Colonic mucosa (tissue), 4 donors: ENCODE measurements at regions not wholly inside any gene's neighbourhood (a gene's known extent, or its start where the extent isn't known, plus 50 kb on each side); places are given as distances from the start of the nearest gene placed in this dataset.
A peak's percentile ranks its signal among the peaks of the same experiment; 100 is the strongest.

Experiments
- DNase-seq: peaks from one replicate; pipeline ENCODE4 v3.0.0-alpha.2; 2020
- H3K27ac ChIP-seq: fragments of 200-600 bp; one replicate; pipeline ENCODE4 v1.8.0; 2021
- H3K27me3 ChIP-seq: fragments of 200-600 bp; one replicate; pipeline ENCODE4 v1.8.0; 2021
- H3K36me3 ChIP-seq: fragments of 200-600 bp; one replicate; pipeline ENCODE4 v1.8.0; 2021
- H3K4me1 ChIP-seq: fragments of 200-600 bp; one replicate; pipeline ENCODE4 v1.8.0; 2021; ENCODE audit warnings: mild to moderate bottlenecking
- H3K4me3 ChIP-seq: fragments of 200-600 bp; one replicate; pipeline ENCODE4 v1.8.0; 2021
- H3K9ac ChIP-seq, 2 donors: one replicate each; pipeline ENCODE4 v1.7.0; 2013; ENCODE audit warnings: control low read depth in 2 of 2, low read depth in 2 of 2, low read length in 2 of 2
- H3K9me3 ChIP-seq: fragments of 200-600 bp; one replicate; pipeline ENCODE4 v1.8.0; 2021
- intact Hi-C: fragments of 100-400 bp; cut with DNase I; formaldehyde crosslinking; loops from one replicate; pipeline ENCODE4 v1.14.1; 2022
- TF ChIP-seq, protein P1 (sequence below): fragments of 200-600 bp; IDR thresholded peaks from one replicate; pipeline ENCODE4 v1.8.0; 2022; ENCODE audit warnings: antibody characterized with exemption, mild to moderate bottlenecking
- donor health status: healthy.
- donor health status: DM: no; HTN: no; CAD: no.
- donor health status: DM: no; HTN: no; CAD: no.

DNA sequence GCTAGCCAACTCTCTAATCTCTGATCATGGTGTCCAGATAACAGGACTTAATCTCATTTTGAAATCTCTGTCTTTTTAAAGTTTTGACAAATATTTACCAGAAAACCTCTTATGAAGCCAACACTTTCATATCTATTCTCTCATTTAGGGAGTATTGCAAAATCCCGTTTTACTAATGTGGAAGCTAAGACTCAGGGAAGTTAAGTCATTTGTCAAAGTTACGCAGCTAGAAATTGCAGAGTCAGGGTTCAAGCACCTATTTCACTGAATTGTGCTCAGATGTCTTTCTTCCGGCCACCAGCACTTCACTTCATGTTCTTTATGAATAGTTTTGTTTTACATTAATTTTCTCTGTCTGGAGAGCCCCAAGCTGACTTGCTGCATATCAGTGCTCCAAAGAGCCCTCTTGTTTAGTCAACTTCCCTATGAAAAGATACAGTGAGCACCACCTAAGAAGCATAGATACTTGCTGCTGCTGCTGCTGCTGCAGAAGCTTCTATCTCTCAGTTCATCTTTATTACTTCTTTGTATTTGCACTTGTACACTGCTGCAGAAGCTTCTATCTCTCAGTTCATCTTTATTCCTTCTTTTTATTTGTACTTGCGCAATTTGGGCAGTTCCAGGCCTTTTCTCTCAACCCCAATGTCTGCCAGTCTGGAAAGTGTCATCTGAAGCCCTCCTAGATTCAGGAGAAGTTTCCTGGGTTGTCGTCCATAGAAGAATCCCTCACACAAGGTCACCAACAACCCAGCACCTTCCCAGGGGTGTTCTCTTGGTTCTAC is 329.7 kb downstream of the MAFB start:
- no peaks in the 10 kb centered on the region for H3K27me3 ChIP-seq
- intact Hi-C loops = no loop called here
- TF ChIP-seq, protein P1, sequence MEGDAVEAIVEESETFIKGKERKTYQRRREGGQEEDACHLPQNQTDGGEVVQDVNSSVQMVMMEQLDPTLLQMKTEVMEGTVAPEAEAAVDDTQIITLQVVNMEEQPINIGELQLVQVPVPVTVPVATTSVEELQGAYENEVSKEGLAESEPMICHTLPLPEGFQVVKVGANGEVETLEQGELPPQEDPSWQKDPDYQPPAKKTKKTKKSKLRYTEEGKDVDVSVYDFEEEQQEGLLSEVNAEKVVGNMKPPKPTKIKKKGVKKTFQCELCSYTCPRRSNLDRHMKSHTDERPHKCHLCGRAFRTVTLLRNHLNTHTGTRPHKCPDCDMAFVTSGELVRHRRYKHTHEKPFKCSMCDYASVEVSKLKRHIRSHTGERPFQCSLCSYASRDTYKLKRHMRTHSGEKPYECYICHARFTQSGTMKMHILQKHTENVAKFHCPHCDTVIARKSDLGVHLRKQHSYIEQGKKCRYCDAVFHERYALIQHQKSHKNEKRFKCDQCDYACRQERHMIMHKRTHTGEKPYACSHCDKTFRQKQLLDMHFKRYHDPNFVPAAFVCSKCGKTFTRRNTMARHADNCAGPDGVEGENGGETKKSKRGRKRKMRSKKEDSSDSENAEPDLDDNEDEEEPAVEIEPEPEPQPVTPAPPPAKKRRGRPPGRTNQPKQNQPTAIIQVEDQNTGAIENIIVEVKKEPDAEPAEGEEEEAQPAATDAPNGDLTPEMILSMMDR = no peak

DNA sequence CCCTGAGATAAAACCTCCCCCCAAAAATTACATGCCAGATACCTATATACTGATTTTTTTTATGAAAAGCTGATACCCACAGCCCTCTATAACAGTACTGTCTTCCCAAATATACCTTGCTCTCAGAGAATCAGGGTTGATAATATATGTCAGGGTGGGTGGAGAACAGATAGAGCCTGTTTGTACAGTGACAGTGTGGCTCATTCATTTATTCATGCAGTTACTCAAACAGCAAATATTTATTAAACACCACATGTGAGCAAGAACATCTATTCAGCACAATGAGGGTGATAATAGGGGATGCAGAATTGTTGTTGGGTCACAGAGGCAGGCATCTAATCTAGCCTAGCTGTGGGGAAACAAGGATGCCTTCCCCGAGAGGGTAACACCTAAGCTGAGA is 334.2 kb downstream of the MAFB start:
- TF ChIP-seq, protein P1 = no peak
- Histone ChIP-seq H3K36me3 (no peaks in the 10 kb centered on the region), H3K4me3 (no peak overlapping the region), H3K9ac (no peak overlapping the region), H3K4me1 (no peaks in the 10 kb centered on the region), H3K9me3 (no peaks in the 10 kb centered on the region), H3K27ac (no peak overlapping the region), H3K27me3 (no peaks in the 10 kb centered on the region)
- intact Hi-C loops = no loop called here
- no peak for DNase-seq

More for the DNA sequence above, 329.7 kb downstream of the MAFB start:
- no peak for DNase-seq
- Histone ChIP-seq H3K9ac (no peak overlapping the region), H3K27ac (no peak overlapping the region), H3K36me3 (no peaks in the 10 kb centered on the region), H3K4me3 (no peak overlapping the region), H3K9me3 (no peaks in the 10 kb centered on the region), H3K4me1 (no peaks in the 10 kb centered on the region)

DNA sequence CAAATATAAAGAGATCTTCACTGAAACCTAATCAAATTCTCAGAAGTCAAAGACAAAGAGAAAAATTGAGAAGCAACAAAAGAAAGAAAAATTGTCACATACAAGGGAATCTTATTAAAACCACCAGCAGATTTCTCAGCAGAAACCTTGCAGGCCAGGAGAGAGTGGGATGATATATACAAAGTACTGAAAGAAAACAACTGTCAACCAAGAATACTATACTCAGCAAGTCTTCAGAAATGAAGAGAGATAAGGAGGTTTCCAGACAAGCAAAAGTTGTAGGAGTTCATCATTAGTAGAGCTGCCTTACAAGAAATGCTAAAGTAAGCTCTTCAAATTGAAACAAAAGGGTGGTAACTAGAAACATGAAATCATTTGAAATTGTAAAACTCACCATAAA is 345.6 kb downstream of the MAFB start:
- Histone ChIP-seq H3K4me3 (no peak overlapping the region), H3K4me1 (no peaks in the 10 kb centered on the region), H3K9ac (no peak overlapping the region), H3K36me3 (no peaks in the 10 kb centered on the region), H3K27ac (no peak overlapping the region), H3K27me3 (no peaks in the 10 kb centered on the region), H3K9me3 (no peaks in the 10 kb centered on the region)
- intact Hi-C loops = no loop called here
- DNase-seq = no peak
- TF ChIP-seq, protein P1 = no peak

DNA sequence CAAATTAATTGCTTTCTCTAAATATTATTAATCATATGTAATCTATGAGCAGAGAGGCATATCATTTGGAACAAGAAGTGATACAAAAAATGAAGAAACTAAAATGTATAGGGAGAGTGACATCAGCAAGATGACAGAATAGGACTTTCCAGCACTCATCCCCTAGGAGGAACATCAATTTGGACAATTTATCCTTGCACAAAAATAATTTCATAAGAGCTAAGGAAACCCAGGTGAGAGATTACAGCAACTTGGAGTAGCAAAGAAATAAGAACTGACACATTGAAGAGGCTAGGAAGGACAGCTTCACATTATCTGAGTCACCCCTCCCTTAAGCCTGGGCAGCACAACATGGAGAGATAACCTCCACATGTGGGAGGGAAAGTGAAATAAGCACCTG is 347.5 kb downstream of the MAFB start:
- Histone ChIP-seq H3K4me3 (no peak overlapping the region), H3K9ac (no peak overlapping the region), H3K27ac (no peak overlapping the region), H3K9me3 (no peaks in the 10 kb centered on the region), H3K36me3 (no peaks in the 10 kb centered on the region), H3K4me1 (no peaks in the 10 kb centered on the region), H3K27me3 (no peaks in the 10 kb centered on the region)
- no peak for DNase-seq
- TF ChIP-seq, protein P1 = no peak
- intact Hi-C loops = no loop called here

DNA sequence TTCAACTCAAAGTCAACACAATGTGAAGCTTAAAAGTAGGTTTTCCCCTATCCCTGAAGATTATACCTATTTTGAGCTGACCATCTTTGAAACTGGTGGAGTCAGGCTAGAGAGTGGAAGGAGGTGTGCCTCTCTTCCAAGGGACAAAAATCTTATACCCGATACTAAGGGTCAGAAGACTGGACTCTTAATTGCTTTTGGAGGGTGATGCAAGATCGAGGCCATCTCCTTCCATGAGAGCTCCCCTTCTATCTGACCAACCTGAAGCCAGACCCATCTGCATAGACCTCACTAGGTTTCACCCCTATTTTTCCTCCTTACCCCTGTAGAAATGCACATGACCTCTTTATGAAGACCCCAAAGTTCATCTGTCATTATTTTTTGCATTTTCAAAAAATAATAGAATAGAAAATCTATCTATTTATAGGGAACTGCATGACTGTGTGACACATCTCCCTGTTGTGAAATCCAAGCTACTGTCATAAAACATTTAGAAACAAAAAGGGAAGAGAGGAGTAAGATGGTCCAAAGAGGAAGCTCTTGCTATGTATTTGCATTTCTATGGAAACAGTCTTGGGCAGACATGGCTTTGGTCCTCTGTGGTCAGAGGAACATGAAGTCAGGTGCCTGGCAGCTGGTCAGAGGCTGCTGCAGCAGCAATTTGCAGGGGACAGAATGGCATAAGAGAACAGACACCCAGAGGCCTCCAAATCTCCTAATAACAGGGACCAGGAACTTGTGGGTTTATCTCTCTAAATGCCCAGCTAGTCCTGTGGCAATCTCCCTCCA is 349.2 kb downstream of the MAFB start:
- no peaks in the 10 kb centered on the region for H3K9me3 ChIP-seq
- intact Hi-C loops = no loop called here
- DNase-seq = peak; percentile 24
- H3K9ac ChIP-seq = no peak overlapping the region
- H3K27me3 ChIP-seq = no peaks in the 10 kb centered on the region
- TF ChIP-seq, protein P1 = no peak
- no peak overlapping the region for H3K4me3 ChIP-seq
- H3K36me3 ChIP-seq = no peaks in the 10 kb centered on the region
- no peak overlapping the region for H3K27ac ChIP-seq
- H3K4me1 ChIP-seq = no peaks in the 10 kb centered on the region
